Keratinocyte (primary cell): ENCODE measurements at regions not wholly inside any gene's neighbourhood (a gene's known extent, or its start where the extent isn't known, plus 50 kb on each side); places are given as distances from the start of the nearest gene placed in this dataset.
"Not testable (repeated sequence)": the region's sequence is repeated elsewhere in the genome, so short reads cannot be mapped to it uniquely, and the experiment has no call there.

ENCODE experiments used
- DNase-seq: peaks from one replicate; pipeline ENCODE4 v3.0.0-alpha.2; 2011; ENCODE audit warnings: low read depth, missing footprints, low spot score
- FAIRE-seq: peaks from 2 replicates; lab custom pipeline; 2011; peaks lifted over from hg19 to GRCh38; lab: Jason Lieb, UNC
- H2AFZ ChIP-seq: 2 replicates; pipeline ENCODE4 v1.6.0; 2012; ENCODE audit warnings: low read length, control low read depth, inconsistent platforms; ENCODE audit not compliant: control insufficient read depth
- H3K27ac ChIP-seq: 2 replicates; pipeline ENCODE4 v1.5.1; 2011; ENCODE audit warnings: low read length; ENCODE audit not compliant: control insufficient read depth, insufficient read depth
- H3K27me3 ChIP-seq: 3 replicates; pipeline ENCODE4 v1.6.0; 2011; ENCODE audit warnings: low read length; ENCODE audit not compliant: control insufficient read depth, insufficient read depth; ENCODE audit errors: extremely low read depth
- H3K36me3 ChIP-seq, 2 experiments: 2 replicates in 1 of 2; 3 replicates in 1 of 2; pipeline ENCODE4 v1.5.1; 2011; ENCODE audit warnings: low read length in 2 of 2, mild to moderate bottlenecking in 1 of 2; ENCODE audit not compliant: control insufficient read depth in 2 of 2, insufficient read depth in 2 of 2; ENCODE audit errors: extremely low read depth in 1 of 2
- H3K4me1 ChIP-seq: 3 replicates; pipeline ENCODE4 v1.5.1; 2011; ENCODE audit warnings: low read length; ENCODE audit not compliant: control insufficient read depth, insufficient read depth; ENCODE audit errors: extremely low read depth
- H3K4me2 ChIP-seq: 3 replicates; pipeline ENCODE4 v1.6.0; 2011; ENCODE audit warnings: low read depth, low read length; ENCODE audit not compliant: control insufficient read depth, insufficient read depth; ENCODE audit errors: extremely low read depth
- H3K4me3 ChIP-seq, 3 experiments: fragments of 200-600 bp in 1 of 3; sonication (generic) in 1 of 3; 2 replicates in 2 of 3; 3 replicates in 1 of 3; pipeline ENCODE4 v1.5.1; 2011 to 2016; ENCODE audit warnings: low read length in 3 of 3, mild to moderate bottlenecking in 3 of 3, control low read depth in 2 of 3, inconsistent platforms in 1 of 3, low read depth in 1 of 3, mixed read lengths in 1 of 3, mixed run types in 1 of 3, moderate library complexity in 1 of 3; ENCODE audit not compliant: control insufficient read depth in 2 of 3, insufficient read depth in 2 of 3; ENCODE audit errors: extremely low read depth in 1 of 3
- H3K79me2 ChIP-seq: 2 replicates; pipeline ENCODE4 v1.6.0; 2012; ENCODE audit warnings: low read length; ENCODE audit not compliant: control insufficient read depth, insufficient read depth
- H3K9ac ChIP-seq: 3 replicates; pipeline ENCODE4 v1.6.0; 2011; ENCODE audit warnings: low read length; ENCODE audit not compliant: control insufficient read depth, insufficient read depth; ENCODE audit errors: extremely low read depth
- H3K9me1 ChIP-seq: 3 replicates; pipeline ENCODE4 v1.6.0; 2011; ENCODE audit warnings: low read length; ENCODE audit not compliant: control insufficient read depth, insufficient read depth; ENCODE audit errors: extremely low read depth
- H3K9me3 ChIP-seq: 2 replicates; pipeline ENCODE4 v1.5.1; 2012; ENCODE audit warnings: low read depth, low read length; ENCODE audit not compliant: control insufficient read depth
- H4K20me1 ChIP-seq: 3 replicates; pipeline ENCODE4 v1.6.0; 2011; ENCODE audit warnings: low read length; ENCODE audit not compliant: control insufficient read depth, insufficient read depth; ENCODE audit errors: extremely low read depth
- EZH2 ChIP-seq: IDR thresholded peaks from one replicate; pipeline ENCODE4 v1.6.1; 2012; ENCODE audit warnings: inconsistent platforms, mild to moderate bottlenecking, low read length, moderate library complexity
- dilution Hi-C: fragments of 300-500 bp; cut with MboI; formaldehyde crosslinking; loops from one replicate; pipeline ENCODE4 v1.7.0; 2020; ENCODE audit warnings: low sequenced_read_pairs; ENCODE audit not compliant: extremely low pct_ligation_motif_present
- TF ChIP-seq, protein P1 (sequence below), 3 experiments: IDR thresholded peaks in 1 of 3; conservative IDR thresholded peaks in 1 of 3; optimal IDR thresholded peaks in 1 of 3; 2 replicates in 2 of 3; 3 replicates in 1 of 3; pipeline versions ENCODE3 to v1.5.1; 2011; ENCODE audit warnings: low read length in 3 of 3, mild to moderate bottlenecking in 3 of 3, moderate library complexity in 2 of 3, control low read depth in 1 of 3, inconsistent platforms in 1 of 3; ENCODE audit not compliant: insufficient read depth in 2 of 3; ENCODE audit errors: extremely low read depth in 1 of 3

DNA sequence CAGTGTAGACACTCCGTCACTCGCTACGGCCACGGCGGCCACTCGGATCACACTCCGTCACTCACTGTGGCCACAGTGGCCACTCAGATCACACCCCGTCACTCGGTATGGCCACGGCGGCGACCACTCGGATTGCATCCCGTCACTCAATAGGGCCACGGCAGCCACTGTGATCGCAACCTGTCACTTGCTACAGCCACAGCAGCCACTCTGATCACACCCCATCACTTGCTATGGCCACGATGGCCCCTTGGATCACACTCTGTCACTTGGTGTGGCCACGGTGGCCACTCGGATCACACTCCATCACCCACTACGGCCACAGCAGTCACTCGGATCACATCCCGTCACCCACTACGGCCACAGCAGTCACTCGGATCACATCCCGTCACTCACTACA, 175.3 kb downstream of the LAT start:
- H3K27me3 ChIP-seq, H3K4me1 ChIP-seq, dilution Hi-C loops, H2AFZ ChIP-seq, H3K27ac ChIP-seq, H3K9me3 ChIP-seq, H4K20me1 ChIP-seq, H3K79me2 ChIP-seq, H3K9me1 ChIP-seq, H3K4me2 ChIP-seq, H3K4me3 ChIP-seq, H3K9ac ChIP-seq, H3K36me3 ChIP-seq, DNase-seq, FAIRE-seq: not testable (repeated sequence)

DNA sequence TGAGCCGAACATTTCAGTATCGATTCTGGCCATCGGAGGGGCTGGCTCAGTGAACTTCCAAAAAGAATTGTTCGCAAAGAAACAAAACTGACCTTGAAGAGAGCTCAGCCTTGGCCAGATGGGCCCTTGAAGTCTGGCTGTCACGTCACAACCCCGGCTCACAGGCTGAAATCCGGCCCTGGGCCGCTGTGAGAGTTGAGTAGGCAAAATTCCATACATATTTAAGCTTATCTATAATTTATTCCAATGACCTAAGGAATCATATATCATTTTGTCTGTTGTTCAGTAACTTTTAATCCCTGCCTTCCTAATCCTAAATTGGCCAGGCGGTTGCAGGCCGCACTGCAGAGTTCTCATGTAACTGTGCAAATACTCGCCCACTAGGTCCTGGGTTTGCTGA, 174.8 kb downstream of the LAT start:
- DNase-seq, H3K9me1 ChIP-seq, H3K27ac ChIP-seq, H4K20me1 ChIP-seq, H3K36me3 ChIP-seq, H3K4me3 ChIP-seq, H3K9me3 ChIP-seq, H3K4me1 ChIP-seq, H2AFZ ChIP-seq, dilution Hi-C loops, H3K79me2 ChIP-seq, FAIRE-seq, H3K4me2 ChIP-seq, H3K27me3 ChIP-seq, H3K9ac ChIP-seq: not testable (repeated sequence)

DNA sequence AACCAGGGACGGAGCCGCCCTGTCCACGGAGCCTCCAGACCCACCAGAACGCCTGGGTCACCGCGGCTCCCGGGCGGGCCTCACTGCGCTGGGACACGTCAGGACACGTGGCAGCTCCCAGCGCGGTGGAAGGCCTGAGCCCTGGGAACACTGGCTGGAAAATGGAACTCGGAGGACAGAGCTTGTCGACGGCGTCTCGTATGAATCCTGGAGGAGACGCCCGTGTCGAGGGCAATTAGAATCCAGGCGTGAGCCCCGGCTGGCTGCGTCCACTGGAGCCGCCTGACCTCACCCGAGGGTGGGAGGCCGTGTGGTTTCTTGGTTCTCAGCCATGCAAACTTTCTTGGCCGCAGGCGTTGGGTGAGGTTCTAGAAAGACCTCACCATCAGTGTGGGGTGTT, 173.9 kb downstream of the LAT start:
- Histone ChIP-seq H3K4me3 (no peak overlapping the region), H3K79me2 (no peaks in the 10 kb centered on the region), H3K36me3 (no peaks in the 10 kb centered on the region), H3K4me2 (no peak overlapping the region), H3K27ac (no peak overlapping the region), H2AFZ (no peak overlapping the region), H3K4me1 (peaks cover 6% of the 10 kb centered on the region), H3K9me1 (no peaks in the 10 kb centered on the region), H3K9me3 (no peaks in the 10 kb centered on the region), H3K9ac (no peak overlapping the region), H4K20me1 (no peaks in the 10 kb centered on the region), H3K27me3 (peaks cover 6% of the 10 kb centered on the region)
- dilution Hi-C loops: no loop called here
- FAIRE-seq (no peak), DNase-seq (no peak)
- TF ChIP-seq EZH2: no peak
- TF ChIP-seq, protein P1, sequence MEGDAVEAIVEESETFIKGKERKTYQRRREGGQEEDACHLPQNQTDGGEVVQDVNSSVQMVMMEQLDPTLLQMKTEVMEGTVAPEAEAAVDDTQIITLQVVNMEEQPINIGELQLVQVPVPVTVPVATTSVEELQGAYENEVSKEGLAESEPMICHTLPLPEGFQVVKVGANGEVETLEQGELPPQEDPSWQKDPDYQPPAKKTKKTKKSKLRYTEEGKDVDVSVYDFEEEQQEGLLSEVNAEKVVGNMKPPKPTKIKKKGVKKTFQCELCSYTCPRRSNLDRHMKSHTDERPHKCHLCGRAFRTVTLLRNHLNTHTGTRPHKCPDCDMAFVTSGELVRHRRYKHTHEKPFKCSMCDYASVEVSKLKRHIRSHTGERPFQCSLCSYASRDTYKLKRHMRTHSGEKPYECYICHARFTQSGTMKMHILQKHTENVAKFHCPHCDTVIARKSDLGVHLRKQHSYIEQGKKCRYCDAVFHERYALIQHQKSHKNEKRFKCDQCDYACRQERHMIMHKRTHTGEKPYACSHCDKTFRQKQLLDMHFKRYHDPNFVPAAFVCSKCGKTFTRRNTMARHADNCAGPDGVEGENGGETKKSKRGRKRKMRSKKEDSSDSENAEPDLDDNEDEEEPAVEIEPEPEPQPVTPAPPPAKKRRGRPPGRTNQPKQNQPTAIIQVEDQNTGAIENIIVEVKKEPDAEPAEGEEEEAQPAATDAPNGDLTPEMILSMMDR (optimal IDR thresholded peaks at IDR 0.05 in 1 of 3, IDR thresholded peaks at IDR 0.05 in 1 of 3, conservative IDR thresholded peaks at IDR 0.05 in 1 of 3; ENCODE audit: extremely low read depth in 1 of 3, insufficient read depth in 2 of 3, low read length in 3 of 3): no peak

DNA sequence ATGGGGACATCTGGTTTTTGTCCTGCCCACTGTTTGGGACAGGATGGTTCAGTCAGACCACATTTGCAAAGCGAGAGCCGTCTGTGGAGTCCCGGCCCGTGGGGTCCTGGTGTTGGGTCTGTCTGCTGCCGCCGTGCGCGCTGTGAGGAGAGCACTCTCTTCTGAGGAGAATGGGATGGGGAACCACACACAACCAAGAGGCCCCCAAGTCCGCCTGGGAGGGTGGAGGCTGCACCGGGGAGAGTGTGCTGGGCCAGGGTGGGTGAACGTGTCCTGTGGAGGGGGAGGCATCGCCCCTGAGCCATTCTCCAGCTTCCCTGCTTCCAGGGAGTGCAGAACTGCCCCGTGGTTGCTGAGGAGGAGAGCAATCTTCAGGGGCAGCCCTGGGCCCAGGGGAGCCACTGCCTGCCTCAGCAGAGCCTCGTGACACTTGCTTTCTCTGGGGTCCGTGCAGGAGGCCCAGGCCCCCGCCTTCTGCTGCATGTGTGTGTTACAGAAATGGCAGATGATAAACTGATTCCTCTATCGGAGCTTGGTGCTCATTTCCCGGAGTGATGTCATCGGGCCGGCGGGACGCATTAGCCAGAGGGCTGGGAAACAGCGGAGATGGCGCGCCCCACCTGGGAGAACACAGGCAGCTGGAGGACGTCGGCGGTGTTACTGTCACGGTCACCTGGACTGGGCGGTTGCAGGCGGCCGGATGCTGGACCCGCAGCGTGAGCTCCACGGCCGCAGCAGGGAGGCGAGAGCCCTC, 173.4 kb downstream of the LAT start:
- H3K4me2 ChIP-seq, H3K27me3 ChIP-seq, H4K20me1 ChIP-seq, H3K9me3 ChIP-seq, dilution Hi-C loops, H2AFZ ChIP-seq, H3K27ac ChIP-seq, H3K79me2 ChIP-seq, H3K36me3 ChIP-seq, H3K9ac ChIP-seq, H3K4me1 ChIP-seq, H3K4me3 ChIP-seq, DNase-seq, H3K9me1 ChIP-seq, FAIRE-seq: not testable (repeated sequence)
